ENCODE measurements at regions not wholly inside any gene's neighbourhood (a gene's known extent, or its start where the extent isn't known, plus 50 kb on each side); places are given as distances from the start of the nearest gene placed in this dataset.
A peak's percentile ranks its signal among the peaks of the same experiment; 100 is the strongest.

DNA sequence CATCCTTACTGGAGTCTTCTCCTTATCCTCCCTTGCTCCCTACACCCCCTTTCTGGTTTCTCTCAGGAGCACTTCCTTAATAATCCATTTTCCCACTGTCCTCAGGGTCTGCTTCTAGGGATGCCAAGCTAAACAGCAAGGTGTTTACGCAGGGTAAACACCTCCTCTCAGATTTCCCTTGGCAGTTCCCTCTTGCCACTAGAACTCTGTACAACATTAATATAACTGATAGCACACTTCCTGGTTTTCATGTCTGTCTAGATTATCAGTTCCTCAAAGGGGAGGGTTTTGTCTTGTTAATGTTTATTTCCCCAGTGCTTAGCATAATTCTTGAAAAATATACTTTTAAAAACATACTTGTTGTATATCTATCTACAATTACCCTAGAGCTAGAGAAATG, 118.0 kb upstream of the SLC24A5 start:
- Histone ChIP-seq H3K27me3 (no peaks in the 10 kb centered on the region), H3K36me3 (no peaks in the 10 kb centered on the region), H3K27ac (no peak overlapping the region), H3K9me3 (ENCODE audit: low read depth) (no peaks in the 10 kb centered on the region), H3K4me3 (no peak overlapping the region), H3K4me1 (ENCODE audit: low read depth) (peaks cover 13% of the 10 kb centered on the region)
- DNase-seq (ENCODE audit: low read depth in 1 of 2, low spot score in 1 of 2): no peak
- TF ChIP-seq, protein P1, sequence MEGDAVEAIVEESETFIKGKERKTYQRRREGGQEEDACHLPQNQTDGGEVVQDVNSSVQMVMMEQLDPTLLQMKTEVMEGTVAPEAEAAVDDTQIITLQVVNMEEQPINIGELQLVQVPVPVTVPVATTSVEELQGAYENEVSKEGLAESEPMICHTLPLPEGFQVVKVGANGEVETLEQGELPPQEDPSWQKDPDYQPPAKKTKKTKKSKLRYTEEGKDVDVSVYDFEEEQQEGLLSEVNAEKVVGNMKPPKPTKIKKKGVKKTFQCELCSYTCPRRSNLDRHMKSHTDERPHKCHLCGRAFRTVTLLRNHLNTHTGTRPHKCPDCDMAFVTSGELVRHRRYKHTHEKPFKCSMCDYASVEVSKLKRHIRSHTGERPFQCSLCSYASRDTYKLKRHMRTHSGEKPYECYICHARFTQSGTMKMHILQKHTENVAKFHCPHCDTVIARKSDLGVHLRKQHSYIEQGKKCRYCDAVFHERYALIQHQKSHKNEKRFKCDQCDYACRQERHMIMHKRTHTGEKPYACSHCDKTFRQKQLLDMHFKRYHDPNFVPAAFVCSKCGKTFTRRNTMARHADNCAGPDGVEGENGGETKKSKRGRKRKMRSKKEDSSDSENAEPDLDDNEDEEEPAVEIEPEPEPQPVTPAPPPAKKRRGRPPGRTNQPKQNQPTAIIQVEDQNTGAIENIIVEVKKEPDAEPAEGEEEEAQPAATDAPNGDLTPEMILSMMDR (IDR thresholded peaks at IDR 0.05; ENCODE audit: low read depth, low read length): no peak

DNA sequence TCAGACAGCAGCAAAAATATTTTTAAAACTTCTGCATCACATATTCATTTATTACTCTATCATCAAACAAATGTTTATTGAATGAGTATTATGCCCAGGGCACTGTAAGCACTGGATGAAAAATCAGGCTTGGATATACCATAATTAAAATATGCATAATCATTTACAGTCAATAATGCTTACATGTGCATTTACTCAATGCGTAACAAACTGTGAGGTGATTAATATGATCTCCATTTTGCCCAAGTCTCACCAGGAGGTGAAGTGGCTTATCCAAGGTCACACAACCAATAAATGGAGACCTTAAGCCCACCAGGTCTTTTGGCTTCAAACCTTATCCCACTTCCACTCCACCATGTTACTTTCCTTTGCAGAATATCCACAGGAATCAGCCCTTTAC, 117.3 kb upstream of the SLC24A5 start:
- H3K27me3 ChIP-seq: no peaks in the 10 kb centered on the region
- H3K9me3 ChIP-seq (ENCODE audit: low read depth): no peaks in the 10 kb centered on the region
- H3K4me1 ChIP-seq (ENCODE audit: low read depth): peaks cover 7% of the 10 kb centered on the region
- H3K27ac ChIP-seq: no peak overlapping the region
- H3K4me3 ChIP-seq: no peak overlapping the region
- no peak for DNase-seq (ENCODE audit: low read depth in 1 of 2, low spot score in 1 of 2)
- TF ChIP-seq, protein P1 (IDR thresholded peaks at IDR 0.05; ENCODE audit: low read depth, low read length): no peak
- no peaks in the 10 kb centered on the region for H3K36me3 ChIP-seq

DNA sequence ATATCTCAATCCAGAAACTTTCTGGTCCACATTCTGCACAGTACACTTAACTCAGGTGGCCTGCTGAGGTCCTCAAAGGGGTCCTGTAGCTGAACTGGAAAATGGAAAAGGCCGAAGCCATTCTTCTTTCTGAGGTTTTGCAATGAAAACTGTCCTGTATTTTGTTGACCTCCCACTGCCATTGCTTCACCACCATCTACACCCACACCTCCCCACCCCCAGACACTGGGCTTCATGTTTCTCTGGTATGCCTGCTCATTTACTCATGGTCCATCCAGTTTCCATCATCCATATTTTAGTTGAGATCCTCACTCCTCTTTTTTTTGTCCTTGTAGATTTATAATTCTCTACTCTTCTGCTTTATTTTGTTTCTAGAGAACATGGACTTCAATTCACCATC, 115.7 kb upstream of the SLC24A5 start:
- TF ChIP-seq, protein P1 (IDR thresholded peaks at IDR 0.05; ENCODE audit: low read depth, low read length): no peak
- peaks cover 7% of the 10 kb centered on the region for H3K4me1 ChIP-seq (ENCODE audit: low read depth)
- H3K27me3 ChIP-seq: no peaks in the 10 kb centered on the region
- H3K36me3 ChIP-seq: no peaks in the 10 kb centered on the region
- no peak overlapping the region for H3K4me3 ChIP-seq
- no peak for DNase-seq (ENCODE audit: low read depth in 1 of 2, low spot score in 1 of 2)
- H3K27ac ChIP-seq: no peak overlapping the region
- no peaks in the 10 kb centered on the region for H3K9me3 ChIP-seq (ENCODE audit: low read depth)

DNA sequence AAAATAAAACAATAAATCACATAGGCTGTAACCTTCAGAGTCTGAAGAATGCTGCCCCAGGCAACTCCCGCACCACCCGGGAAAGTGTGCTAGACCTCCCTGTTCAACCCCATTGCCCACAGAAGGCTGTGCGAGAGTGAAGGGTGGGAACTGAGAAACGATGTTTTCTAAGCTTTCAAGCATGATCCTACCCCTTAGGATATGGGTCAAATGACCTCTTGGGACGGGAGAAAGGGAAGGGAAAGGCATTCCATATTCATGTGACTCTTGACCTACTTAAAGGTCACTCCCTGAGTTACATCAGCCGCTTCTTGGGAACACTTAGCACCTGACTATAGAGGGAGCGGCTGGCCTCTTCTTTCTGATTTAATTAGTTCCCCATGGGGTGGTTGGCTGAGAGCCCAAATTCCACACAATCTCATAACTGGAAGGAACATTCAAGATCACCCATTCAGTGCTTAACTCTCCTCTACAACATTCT, 114.7 kb upstream of the SLC24A5 start:
- Histone ChIP-seq H3K4me3 (no peak overlapping the region), H3K9me3 (ENCODE audit: low read depth) (no peaks in the 10 kb centered on the region), H3K36me3 (no peaks in the 10 kb centered on the region), H3K4me1 (ENCODE audit: low read depth) (peaks cover 7% of the 10 kb centered on the region), H3K27me3 (no peaks in the 10 kb centered on the region), H3K27ac (no peak overlapping the region)
- TF ChIP-seq, protein P1 (IDR thresholded peaks at IDR 0.05; ENCODE audit: low read depth, low read length): no peak
- no peak for DNase-seq (ENCODE audit: low read depth in 1 of 2, low spot score in 1 of 2)

DNA sequence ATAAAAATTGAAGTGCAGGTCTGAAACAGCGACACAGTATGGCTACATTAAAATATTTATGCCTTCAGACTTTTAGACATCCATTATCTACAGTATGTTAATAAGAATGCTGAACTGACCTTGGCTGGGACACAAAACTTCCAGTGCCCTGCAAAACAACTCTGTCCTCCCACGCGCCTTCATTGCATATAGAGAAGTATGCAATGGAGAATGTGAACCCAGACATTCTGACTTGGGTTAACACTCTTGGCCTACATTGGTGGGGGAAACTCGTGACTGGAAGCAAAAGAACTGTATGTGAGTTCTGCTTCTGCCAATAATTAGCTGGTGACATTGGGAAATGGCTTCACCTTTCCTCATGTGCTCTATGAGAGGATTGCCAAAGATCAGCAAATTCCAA, 110.5 kb upstream of the SLC24A5 start:
- H3K4me3 ChIP-seq: no peak overlapping the region
- peak in 1 of 2 donors; percentile 9 for DNase-seq (ENCODE audit: low read depth in 1 of 2, low spot score in 1 of 2)
- TF ChIP-seq, protein P1 (IDR thresholded peaks at IDR 0.05; ENCODE audit: low read depth, low read length): no peak
- H3K27ac ChIP-seq: no peak overlapping the region
- no peaks in the 10 kb centered on the region for H3K4me1 ChIP-seq (ENCODE audit: low read depth)
- no peaks in the 10 kb centered on the region for H3K36me3 ChIP-seq
- H3K27me3 ChIP-seq: no peaks in the 10 kb centered on the region
- no peaks in the 10 kb centered on the region for H3K9me3 ChIP-seq (ENCODE audit: low read depth)

DNA sequence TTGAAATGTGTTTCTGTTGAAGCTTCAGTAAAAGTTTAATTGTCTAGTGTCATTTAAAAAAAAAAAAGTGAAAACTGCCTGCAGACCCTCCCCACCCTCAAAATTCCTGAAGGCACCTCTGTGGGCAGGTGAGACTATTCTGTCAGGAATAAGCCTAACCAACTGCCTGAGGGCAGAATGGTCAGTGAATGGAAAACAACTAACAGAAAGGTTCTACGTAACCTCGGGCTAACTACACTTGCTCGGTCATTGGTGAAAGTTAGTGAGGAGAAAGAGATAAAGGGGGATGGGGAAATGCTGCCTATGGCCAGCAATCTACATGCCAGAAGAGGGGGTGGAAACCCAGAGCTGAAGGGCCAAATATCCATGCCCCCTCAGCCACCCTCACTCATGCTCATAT, 108.6 kb upstream of the SLC24A5 start:
- H3K4me1 ChIP-seq (ENCODE audit: low read depth): no peaks in the 10 kb centered on the region
- no peak for DNase-seq (ENCODE audit: low read depth in 1 of 2, low spot score in 1 of 2)
- no peak overlapping the region for H3K4me3 ChIP-seq
- H3K27me3 ChIP-seq: no peaks in the 10 kb centered on the region
- H3K36me3 ChIP-seq: no peaks in the 10 kb centered on the region
- TF ChIP-seq, protein P1 (IDR thresholded peaks at IDR 0.05; ENCODE audit: low read depth, low read length): no peak
- no peaks in the 10 kb centered on the region for H3K9me3 ChIP-seq (ENCODE audit: low read depth)
- H3K27ac ChIP-seq: no peak overlapping the region
